H9 (cell line): ENCODE measurements at regions not wholly inside any gene's neighbourhood (a gene's known extent, or its start where the extent isn't known, plus 50 kb on each side); places are given as distances from the start of the nearest gene placed in this dataset.

Experiments used
- DNase-seq: peaks from one replicate; pipeline ENCODE4 v3.0.0-alpha.2; 2017
- H2AFZ ChIP-seq: one replicate; pipeline ENCODE4 v1.6.1; 2013; ENCODE audit warnings: mild to moderate bottlenecking, low read length, control low read depth, moderate library complexity
- H2AK5ac ChIP-seq: 2 replicates; pipeline ENCODE4 v1.6.1; 2013; ENCODE audit warnings: low read length, control low read depth, mixed read lengths; ENCODE audit not compliant: insufficient read length
- H2BK120ac ChIP-seq: one replicate; pipeline ENCODE4 v1.6.1; 2013; ENCODE audit warnings: low read depth, mild to moderate bottlenecking, low read length, control low read depth, inconsistent platforms; ENCODE audit not compliant: poor library complexity, severe bottlenecking
- H2BK12ac ChIP-seq: 2 replicates; pipeline ENCODE4 v1.6.1; 2013; ENCODE audit warnings: low read length, control low read depth, mixed read lengths, low read depth; ENCODE audit not compliant: insufficient read length
- H2BK15ac ChIP-seq: 2 replicates; pipeline ENCODE4 v1.6.1; 2013; ENCODE audit warnings: low read depth, low read length, control low read depth
- H2BK20ac ChIP-seq: one replicate; pipeline ENCODE4 v1.6.1; 2013; ENCODE audit warnings: low read depth, mild to moderate bottlenecking, low read length, control low read depth, inconsistent platforms; ENCODE audit not compliant: poor library complexity, severe bottlenecking
- H2BK5ac ChIP-seq: 2 replicates; pipeline ENCODE4 v1.6.1; 2013; ENCODE audit warnings: low read length, control low read depth, mixed read lengths; ENCODE audit not compliant: insufficient read length
- H3K14ac ChIP-seq: 2 replicates; pipeline ENCODE4 v1.6.1; 2013; ENCODE audit warnings: low read length, control low read depth; ENCODE audit not compliant: insufficient read depth
- H3K18ac ChIP-seq: 2 replicates; pipeline ENCODE4 v1.6.1; 2013; ENCODE audit warnings: low read depth, mild to moderate bottlenecking, mixed read lengths, low read length, control low read depth; ENCODE audit not compliant: insufficient read length
- H3K23ac ChIP-seq: 2 replicates; pipeline ENCODE4 v1.6.1; 2013; ENCODE audit warnings: low read length, control low read depth, mixed read lengths, low read depth; ENCODE audit not compliant: insufficient read length
- H3K23me2 ChIP-seq: 2 replicates; pipeline ENCODE4 v1.6.1; 2013; ENCODE audit warnings: low read depth, mild to moderate bottlenecking, mixed read lengths, low read length, control low read depth; ENCODE audit not compliant: insufficient read length, poor library complexity, severe bottlenecking
- H3K27ac ChIP-seq: 2 replicates; pipeline ENCODE4 v1.5.1; 2013; ENCODE audit warnings: low read length, control low read depth, mixed read lengths, low read depth; ENCODE audit not compliant: insufficient read length
- H3K27me3 ChIP-seq: 2 replicates; pipeline ENCODE4 v1.6.1; 2013; ENCODE audit warnings: low read length, control low read depth, inconsistent platforms; ENCODE audit not compliant: insufficient read depth
- H3K4ac ChIP-seq: 2 replicates; pipeline ENCODE4 v1.6.1; 2013; ENCODE audit warnings: low read depth, mild to moderate bottlenecking, control low read depth, inconsistent platforms, low read length, moderate library complexity
- H3K4me1 ChIP-seq: 2 replicates; pipeline ENCODE4 v1.6.1; 2013; ENCODE audit warnings: low read length, control low read depth, inconsistent platforms; ENCODE audit not compliant: insufficient read depth
- H3K4me2 ChIP-seq: 2 replicates; pipeline ENCODE4 v1.6.1; 2013; ENCODE audit warnings: low read length, control low read depth, mixed read lengths; ENCODE audit not compliant: insufficient read length, insufficient read depth
- H3K56ac ChIP-seq: 2 replicates; pipeline ENCODE4 v1.6.1; 2013; ENCODE audit warnings: low read depth, mild to moderate bottlenecking, mixed read lengths, low read length, control low read depth; ENCODE audit not compliant: insufficient read length
- H3K79me1 ChIP-seq: 2 replicates; pipeline ENCODE4 v1.6.1; 2013; ENCODE audit warnings: low read depth, mild to moderate bottlenecking, moderate library complexity, low read length, control low read depth, inconsistent platforms; ENCODE audit not compliant: insufficient read depth, poor library complexity, severe bottlenecking
- H3K79me2 ChIP-seq: 2 replicates; pipeline ENCODE4 v1.6.1; 2013; ENCODE audit warnings: low read length, control low read depth, inconsistent platforms; ENCODE audit not compliant: insufficient read depth
- H3K9ac ChIP-seq: 2 replicates; pipeline ENCODE4 v1.6.1; 2013; ENCODE audit warnings: low read length, control low read depth, mixed read lengths; ENCODE audit not compliant: insufficient read length; ENCODE audit errors: extremely low read depth
- H3K9me3 ChIP-seq: one replicate; pipeline ENCODE4 v1.6.1; 2013; ENCODE audit warnings: low read depth, low read length, inconsistent platforms; ENCODE audit not compliant: control insufficient read depth
- H3T11ph ChIP-seq: one replicate; pipeline ENCODE4 v1.6.1; 2013; ENCODE audit warnings: mild to moderate bottlenecking, low read length, control low read depth, inconsistent platforms
- H4K20me1 ChIP-seq: one replicate; pipeline ENCODE4 v1.6.1; 2013; ENCODE audit not compliant: control insufficient read depth, insufficient read length, insufficient read depth
- H4K5ac ChIP-seq: 2 replicates; pipeline ENCODE4 v1.6.1; 2013; ENCODE audit warnings: low read depth, mild to moderate bottlenecking, mixed read lengths, low read length, control low read depth; ENCODE audit not compliant: insufficient read length
- H4K8ac ChIP-seq: replicated peaks from 2 replicates; pipeline ENCODE4 v1.6.1; 2013; ENCODE audit warnings: low read length, control low read depth, mixed read lengths, low read depth; ENCODE audit not compliant: insufficient read length
- H4K91ac ChIP-seq: 2 replicates; pipeline ENCODE4 v1.6.1; 2013; ENCODE audit warnings: low read depth, mild to moderate bottlenecking, moderate library complexity, mixed read lengths, low read length, control low read depth; ENCODE audit not compliant: insufficient read length
- H3K27ac Mint-ChIP-seq, 3 experiments: 2 replicates in 2 of 3; 3 replicates in 1 of 3; pipeline ENCODE4 v1.8.0; 2020 to 2021; ENCODE audit warnings: mixed read lengths in 3 of 3, mild to moderate bottlenecking in 1 of 3, moderate library complexity in 1 of 3
- H3K27me3 Mint-ChIP-seq: 2 replicates; pipeline ENCODE4 v1.8.0; 2021; ENCODE audit warnings: low read depth, mild to moderate bottlenecking, moderate library complexity, mixed read lengths
- H3K36me3 Mint-ChIP-seq, 3 experiments: 2 replicates in 2 of 3; 3 replicates in 1 of 3; pipeline ENCODE4 v1.8.0; 2020 to 2021; ENCODE audit warnings: low read depth in 3 of 3, mixed read lengths in 3 of 3; ENCODE audit not compliant: insufficient read depth in 1 of 3
- H3K4me1 Mint-ChIP-seq, 2 experiments: 2 replicates each; pipeline ENCODE4 v1.8.0; 2020; ENCODE audit warnings: mixed read lengths in 2 of 2
- H3K4me3 Mint-ChIP-seq, 2 experiments: 2 replicates in 1 of 2; 3 replicates in 1 of 2; pipeline ENCODE4 v1.8.0; 2020 to 2021; ENCODE audit warnings: mild to moderate bottlenecking in 2 of 2, mixed read lengths in 2 of 2, moderate library complexity in 1 of 2
- H3K9me3 Mint-ChIP-seq, 2 experiments: 2 replicates in 1 of 2; 3 replicates in 1 of 2; pipeline ENCODE4 v1.8.0; 2020; ENCODE audit warnings: mild to moderate bottlenecking in 2 of 2, mixed read lengths in 2 of 2, moderate library complexity in 1 of 2
- TF ChIP-seq, protein P1 (sequence below): fragments of 200-600 bp; sonication (generic); conservative IDR thresholded peaks from 3 replicates; pipeline ENCODE4 v1.8.0; 2021; ENCODE audit warnings: antibody characterized with exemption, mild to moderate bottlenecking

- peaks cover 15% of the 10 kb centered on the region for H3K9me3 ChIP-seq
- no peak overlapping the region for H2BK20ac ChIP-seq
- no peak overlapping the region for H2AK5ac ChIP-seq
- H3K14ac ChIP-seq = no peak overlapping the region
- H3K23ac ChIP-seq = no peak overlapping the region
- H3K9ac ChIP-seq = no peak overlapping the region
- no peak overlapping the region for H3K27ac ChIP-seq
- H4K5ac ChIP-seq = no peak overlapping the region
- TF ChIP-seq, protein P1, sequence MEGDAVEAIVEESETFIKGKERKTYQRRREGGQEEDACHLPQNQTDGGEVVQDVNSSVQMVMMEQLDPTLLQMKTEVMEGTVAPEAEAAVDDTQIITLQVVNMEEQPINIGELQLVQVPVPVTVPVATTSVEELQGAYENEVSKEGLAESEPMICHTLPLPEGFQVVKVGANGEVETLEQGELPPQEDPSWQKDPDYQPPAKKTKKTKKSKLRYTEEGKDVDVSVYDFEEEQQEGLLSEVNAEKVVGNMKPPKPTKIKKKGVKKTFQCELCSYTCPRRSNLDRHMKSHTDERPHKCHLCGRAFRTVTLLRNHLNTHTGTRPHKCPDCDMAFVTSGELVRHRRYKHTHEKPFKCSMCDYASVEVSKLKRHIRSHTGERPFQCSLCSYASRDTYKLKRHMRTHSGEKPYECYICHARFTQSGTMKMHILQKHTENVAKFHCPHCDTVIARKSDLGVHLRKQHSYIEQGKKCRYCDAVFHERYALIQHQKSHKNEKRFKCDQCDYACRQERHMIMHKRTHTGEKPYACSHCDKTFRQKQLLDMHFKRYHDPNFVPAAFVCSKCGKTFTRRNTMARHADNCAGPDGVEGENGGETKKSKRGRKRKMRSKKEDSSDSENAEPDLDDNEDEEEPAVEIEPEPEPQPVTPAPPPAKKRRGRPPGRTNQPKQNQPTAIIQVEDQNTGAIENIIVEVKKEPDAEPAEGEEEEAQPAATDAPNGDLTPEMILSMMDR = no peak
- no peak overlapping the region for H2AFZ ChIP-seq
- no peak overlapping the region for H2BK5ac ChIP-seq
- DNase-seq = no peak
- H4K20me1 ChIP-seq = no peaks in the 10 kb centered on the region
- peaks cover 15 to 28% (median 18%) of the 10 kb centered on the region in 3 experiments for H3K36me3 Mint-ChIP-seq
- H3K79me2 ChIP-seq = no peaks in the 10 kb centered on the region
- no peak overlapping the region for H3K27ac Mint-ChIP-seq
- H3K9me3 Mint-ChIP-seq = peaks cover 22 to 26% of the 10 kb centered on the region in 2 experiments
- no peaks in the 10 kb centered on the region for H3K79me1 ChIP-seq
- no peak overlapping the region for H3K4me3 Mint-ChIP-seq
- no peaks in the 10 kb centered on the region for H3K23me2 ChIP-seq
- no peak overlapping the region for H3K4me2 ChIP-seq
- H4K8ac ChIP-seq = no peak overlapping the region
- H4K91ac ChIP-seq = no peak overlapping the region
- no peaks in the 10 kb centered on the region for H3K27me3 Mint-ChIP-seq
- H3K4ac ChIP-seq = no peak overlapping the region
- H3K4me1 Mint-ChIP-seq = no peaks in the 10 kb centered on the region
- H2BK15ac ChIP-seq = no peak overlapping the region
- H2BK120ac ChIP-seq = no peak overlapping the region
- no peaks in the 10 kb centered on the region for H3K27me3 ChIP-seq
- no peak overlapping the region for H2BK12ac ChIP-seq
- no peaks in the 10 kb centered on the region for H3K4me1 ChIP-seq
- H3K56ac ChIP-seq = no peak overlapping the region
- H3T11ph ChIP-seq = no peak overlapping the region
- no peak overlapping the region for H3K18ac ChIP-seq
Measured at GRCh38 chr12:60035835-60036234, 440.0 kb downstream of the SLC16A7 start.
